Gastrocnemius medialis (tissue), 4 donors: ENCODE measurements at regions not wholly inside any gene's neighbourhood (a gene's known extent, or its start where the extent isn't known, plus 50 kb on each side); places are given as distances from the start of the nearest gene placed in this dataset.

Experiments used
- POLR2A ChIP-seq, 2 donors: fragments of 450-650 bp; IDR thresholded peaks; one replicate each; pipeline ENCODE4 v1.6.1; 2017; ENCODE audit warnings: antibody characterized with exemption in 2 of 2, mild to moderate bottlenecking in 2 of 2, moderate library complexity in 2 of 2
- TF ChIP-seq, protein P1 (sequence below), 5 experiments: fragments of 450-650 bp in 3 of 5; fragments of 200-600 bp in 2 of 5; sonication (generic) in 2 of 5; IDR thresholded peaks in 4 of 5; conservative IDR thresholded peaks in 1 of 5; 1 replicate in 4 of 5; 2 replicates in 1 of 5; pipeline ENCODE4 v1.5.1; 2016 to 2019; ENCODE audit warnings: antibody characterized with exemption in 5 of 5, mild to moderate bottlenecking in 3 of 5, moderate library complexity in 3 of 5

DNA sequence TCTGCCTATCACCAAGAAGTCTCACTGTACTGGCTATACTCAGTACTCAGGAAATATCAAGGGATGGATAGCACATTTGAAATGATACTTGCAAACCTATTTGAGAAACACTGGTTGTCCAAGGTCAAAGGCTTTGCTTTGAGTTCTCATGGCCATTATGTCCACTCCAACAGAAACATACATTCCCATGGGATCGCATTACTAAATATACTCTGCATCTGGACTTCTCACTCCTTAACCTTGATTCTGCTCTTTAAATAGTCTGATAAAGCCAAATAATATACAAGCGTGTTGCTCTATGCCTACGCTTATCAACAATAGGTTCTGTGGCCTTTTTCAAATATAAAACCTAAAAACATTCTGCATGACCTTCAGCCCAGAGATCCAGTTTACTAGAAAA lies 1054.8 kb downstream of the MRPL39 start:
- TF ChIP-seq, protein P1, sequence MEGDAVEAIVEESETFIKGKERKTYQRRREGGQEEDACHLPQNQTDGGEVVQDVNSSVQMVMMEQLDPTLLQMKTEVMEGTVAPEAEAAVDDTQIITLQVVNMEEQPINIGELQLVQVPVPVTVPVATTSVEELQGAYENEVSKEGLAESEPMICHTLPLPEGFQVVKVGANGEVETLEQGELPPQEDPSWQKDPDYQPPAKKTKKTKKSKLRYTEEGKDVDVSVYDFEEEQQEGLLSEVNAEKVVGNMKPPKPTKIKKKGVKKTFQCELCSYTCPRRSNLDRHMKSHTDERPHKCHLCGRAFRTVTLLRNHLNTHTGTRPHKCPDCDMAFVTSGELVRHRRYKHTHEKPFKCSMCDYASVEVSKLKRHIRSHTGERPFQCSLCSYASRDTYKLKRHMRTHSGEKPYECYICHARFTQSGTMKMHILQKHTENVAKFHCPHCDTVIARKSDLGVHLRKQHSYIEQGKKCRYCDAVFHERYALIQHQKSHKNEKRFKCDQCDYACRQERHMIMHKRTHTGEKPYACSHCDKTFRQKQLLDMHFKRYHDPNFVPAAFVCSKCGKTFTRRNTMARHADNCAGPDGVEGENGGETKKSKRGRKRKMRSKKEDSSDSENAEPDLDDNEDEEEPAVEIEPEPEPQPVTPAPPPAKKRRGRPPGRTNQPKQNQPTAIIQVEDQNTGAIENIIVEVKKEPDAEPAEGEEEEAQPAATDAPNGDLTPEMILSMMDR (IDR thresholded peaks at IDR 0.05 in 4 of 5, conservative IDR thresholded peaks at IDR 0.05 in 1 of 5), result no peak
- no peak for TF ChIP-seq POLR2A (IDR thresholded peaks at IDR 0.05)
